Thyroid gland (tissue), 4 donors: ENCODE measurements at regions not wholly inside any gene's neighbourhood (a gene's known extent, or its start where the extent isn't known, plus 50 kb on each side); places are given as distances from the start of the nearest gene placed in this dataset.

ENCODE experiments used
- CTCF ChIP-seq, 6 experiments: fragments of 200-600 bp in 3 of 6; fragments of 450-650 bp in 3 of 6; sonication (generic) in 3 of 6; IDR thresholded peaks; one replicate each; pipeline ENCODE4 v1.5.1; 2016 to 2019; ENCODE audit warnings: antibody characterized with exemption in 6 of 6, mild to moderate bottlenecking in 2 of 6, inconsistent platforms in 1 of 6, moderate library complexity in 1 of 6
- POLR2A ChIP-seq, 2 donors: fragments of 450-650 bp; IDR thresholded peaks; one replicate each; pipeline ENCODE4 v1.6.1; 2017; ENCODE audit warnings: antibody characterized with exemption in 2 of 2, mild to moderate bottlenecking in 2 of 2, moderate library complexity in 1 of 2

- TF ChIP-seq CTCF (IDR thresholded peaks at IDR 0.05), result no peak
- no peak for TF ChIP-seq POLR2A (IDR thresholded peaks at IDR 0.05)
Observed at GRCh38 chr9:18023332-18023731, 444.5 kb downstream of the SH3GL2 start.
